HG02885 (cell line): ENCODE measurements at regions not wholly inside any gene's neighbourhood (a gene's known extent, or its start where the extent isn't known, plus 50 kb on each side); places are given as distances from the start of the nearest gene placed in this dataset.
"Not testable (repeated sequence)": the region's sequence is repeated elsewhere in the genome, so short reads cannot be mapped to it uniquely, and the experiment has no call there.

Source experiments
- ATAC-seq: cut with Tn5 transposase; IDR thresholded peaks from one replicate; pipeline ENCODE4 v1.9.1; 2021; ENCODE audit warnings: mild to moderate bottlenecking; ENCODE audit not compliant: unreplicated experiment, poor library complexity

DNA sequence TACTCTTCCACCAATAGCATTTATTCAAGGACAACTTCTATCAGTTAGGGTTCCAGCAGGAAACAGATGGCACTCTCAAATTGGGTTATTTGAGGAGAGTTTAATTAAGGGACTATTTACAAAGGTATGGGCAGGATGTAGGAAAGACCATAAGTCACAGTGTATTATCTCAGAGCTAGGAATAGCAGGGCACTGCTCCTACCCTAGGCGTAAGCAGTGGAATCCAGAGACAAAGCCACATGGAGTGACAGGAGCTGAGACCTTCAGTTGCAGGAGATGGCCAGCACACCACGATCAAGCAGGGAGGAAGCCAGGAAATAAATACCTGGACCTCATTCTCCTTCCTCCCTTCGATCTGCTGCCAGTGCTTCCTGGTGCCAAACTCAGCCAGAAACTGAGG lies 274.9 kb upstream of the SLC30A5 start:
- no peak for ATAC-seq

GRCh38 chr5:68821056-68821455 lies 272.8 kb upstream of the SLC30A5 start:
- no peak for ATAC-seq

DNA sequence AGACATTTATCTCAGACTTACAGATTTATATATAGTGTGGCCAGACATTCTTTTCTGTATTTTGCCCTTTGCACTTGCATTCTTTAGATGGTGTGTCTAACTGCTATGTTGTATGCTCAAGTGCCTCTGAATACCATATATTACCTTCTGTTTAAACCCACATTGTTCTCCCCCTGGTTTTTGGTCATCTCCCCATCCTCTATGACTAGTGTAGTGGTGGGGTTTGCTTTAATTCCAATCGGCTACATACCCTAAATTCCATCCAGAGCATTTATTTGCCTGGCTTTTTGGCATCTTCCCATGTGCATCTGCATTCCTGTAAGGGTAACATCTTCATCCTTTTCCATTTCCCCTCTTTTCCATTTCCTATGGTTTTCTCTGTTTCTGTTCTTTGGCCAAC lies 271.0 kb upstream of the SLC30A5 start:
- no peak for ATAC-seq

GRCh38 chr5:68823301-68823700 lies 270.5 kb upstream of the SLC30A5 start:
- ATAC-seq, result no peak

- no peak for ATAC-seq
These were observed 263.4 kb upstream of the SLC30A5 start for GRCh38 chr5:68830377-68830898.

- ATAC-seq, result no peak
These were observed 259.3 kb upstream of the SLC30A5 start for GRCh38 chr5:68834491-68834981.

- ATAC-seq, result no peak
These were observed 255.6 kb upstream of the SLC30A5 start for GRCh38 chr5:68838157-68838718.

GRCh38 chr5:68839019-68839552 lies 254.7 kb upstream of the SLC30A5 start:
- no peak for ATAC-seq

- ATAC-seq, result no peak
These were observed 250.0 kb upstream of the SLC30A5 start for GRCh38 chr5:68843624-68844364.

DNA sequence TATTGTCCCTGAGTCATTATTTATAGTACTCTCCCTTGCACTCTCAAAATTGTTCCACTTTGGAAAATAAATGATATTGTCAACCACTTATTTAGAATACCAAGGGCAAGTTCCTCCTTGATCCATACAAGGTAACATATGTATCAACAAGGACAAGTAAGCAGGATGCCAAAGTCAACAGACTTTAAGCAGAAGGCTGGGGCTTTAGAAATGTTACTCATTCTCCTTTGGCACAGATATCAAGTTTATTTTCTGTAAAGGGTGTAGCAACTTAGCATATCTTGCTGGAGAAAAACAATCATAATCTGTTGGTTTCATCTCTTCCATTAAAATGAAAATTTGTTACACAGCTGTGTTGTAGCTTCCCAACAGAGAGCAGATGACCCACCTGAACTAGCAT lies 248.7 kb upstream of the SLC30A5 start:
- no peak for ATAC-seq

DNA sequence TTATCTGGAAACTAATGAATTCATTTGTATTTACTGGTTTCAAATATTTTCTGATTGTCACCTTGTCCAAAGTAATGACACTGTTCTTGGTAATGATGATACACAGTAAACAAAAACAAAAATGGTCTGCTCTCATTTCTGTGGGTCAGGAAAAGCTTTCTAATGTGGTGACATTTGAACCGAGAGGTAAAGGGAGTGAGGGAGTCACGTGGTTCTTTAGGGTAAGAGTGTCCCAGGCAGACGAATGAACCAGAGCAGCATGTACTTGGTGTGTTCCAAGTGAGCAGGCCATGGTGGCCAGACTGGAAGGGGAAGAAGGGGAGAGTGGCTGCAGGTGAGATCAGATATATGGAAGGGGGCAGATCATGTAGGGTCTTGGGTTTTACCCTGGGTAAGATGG lies 247.0 kb upstream of the SLC30A5 start:
- no peak for ATAC-seq

- ATAC-seq, result no peak
These were observed 245.7 kb upstream of the SLC30A5 start for GRCh38 chr5:68848091-68848490.

DNA sequence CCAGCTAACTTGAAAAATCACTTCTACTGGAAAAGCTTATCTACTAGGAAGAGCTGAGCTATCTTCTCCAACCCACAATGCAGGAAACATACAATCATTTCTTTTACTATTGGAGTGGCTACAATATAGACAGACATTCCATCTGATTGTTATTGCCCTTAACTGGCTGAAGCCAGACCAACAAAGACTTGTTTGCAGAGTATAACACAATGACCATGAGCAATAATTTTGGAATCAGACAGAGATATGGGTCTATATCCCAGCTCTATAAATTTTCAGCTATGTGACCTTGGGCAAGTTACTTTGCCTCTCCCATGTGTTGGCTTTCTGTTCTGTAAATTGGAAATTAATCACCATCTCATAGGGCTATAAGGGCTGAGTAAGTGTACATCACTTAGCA lies 244.7 kb upstream of the SLC30A5 start:
- ATAC-seq, result no peak

DNA sequence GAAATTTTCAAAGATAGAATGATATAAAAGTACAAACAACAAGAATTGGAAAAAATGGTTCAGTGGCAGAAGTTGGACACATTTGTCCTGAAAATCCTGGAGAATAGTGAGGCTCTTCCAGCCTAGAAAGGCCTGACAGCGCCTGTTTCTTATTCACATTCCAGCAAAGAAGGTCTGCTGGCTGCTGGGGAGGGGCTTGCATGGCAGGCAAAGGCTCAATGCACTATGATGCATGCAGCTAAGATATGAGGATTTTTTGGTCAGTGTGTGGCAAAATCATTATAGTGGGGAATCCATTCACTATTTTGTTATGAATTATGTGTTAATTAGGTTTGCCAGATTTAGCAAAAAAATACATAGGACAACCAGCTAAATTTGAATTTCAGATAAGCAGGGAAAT lies 243.9 kb upstream of the SLC30A5 start:
- ATAC-seq, result no peak

DNA sequence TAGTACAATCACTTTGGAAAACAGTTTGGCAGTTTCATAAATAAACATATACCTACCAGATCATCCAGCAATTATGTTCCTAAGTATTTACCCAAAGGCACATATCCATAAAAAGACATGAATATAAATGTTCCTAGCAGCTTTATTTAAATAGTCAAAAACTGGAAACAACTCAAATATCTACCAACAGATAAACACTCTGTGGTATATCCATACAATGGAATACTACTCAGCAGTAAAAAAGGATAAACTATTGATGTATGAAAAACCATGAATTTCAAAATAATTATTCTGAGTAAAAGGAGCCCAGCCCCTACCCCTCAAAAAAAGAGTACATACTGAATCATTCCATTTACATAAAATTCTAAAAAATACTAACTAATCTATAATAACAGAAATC lies 232.7 kb upstream of the SLC30A5 start:
- ATAC-seq, result no peak

GRCh38 chr5:68862560-68862959 lies 231.3 kb upstream of the SLC30A5 start:
- no peak for ATAC-seq

GRCh38 chr5:68865192-68865591 lies 228.6 kb upstream of the SLC30A5 start:
- not testable (repeated sequence) for ATAC-seq

GRCh38 chr5:68872088-68872839 lies 221.6 kb upstream of the SLC30A5 start:
- ATAC-seq, result no peak

GRCh38 chr5:68873198-68873597 lies 220.6 kb upstream of the SLC30A5 start:
- ATAC-seq, result no peak

- no peak for ATAC-seq
These were observed 218.5 kb upstream of the SLC30A5 start for GRCh38 chr5:68875351-68875750.

- no peak for ATAC-seq
These were observed 210.4 kb upstream of the SLC30A5 start for GRCh38 chr5:68883436-68883835.
